CD4-positive, alpha-beta T cell treated with Interleukin-4 for 1 hour (primary cell): ENCODE measurements at regions not wholly inside any gene's neighbourhood (a gene's known extent, or its start where the extent isn't known, plus 50 kb on each side); places are given as distances from the start of the nearest gene placed in this dataset.
"Not testable (repeated sequence)": the region's sequence is repeated elsewhere in the genome, so short reads cannot be mapped to it uniquely, and the experiment has no call there.

Experiments
- DNase-seq, 2 donors: peaks; one replicate each; pipeline ENCODE4 v3.0.0-alpha.2; 2020 to 2022

- DNase-seq: no peak
These were observed 182.6 kb upstream of the ZNF608 start for GRCh38 chr5:124929000-124929399.

- DNase-seq: no peak
These were observed 186.6 kb upstream of the ZNF608 start for GRCh38 chr5:124932791-124933600.

GRCh38 chr5:124935065-124935464 is 188.6 kb upstream of the ZNF608 start:
- DNase-seq: peak; percentile 13 to 66

GRCh38 chr5:124936626-124936933 is 190.1 kb upstream of the ZNF608 start:
- no peak for DNase-seq

GRCh38 chr5:124941051-124942049 is 194.9 kb upstream of the ZNF608 start:
- DNase-seq: no peak

GRCh38 chr5:124948062-124948753 is 201.8 kb upstream of the ZNF608 start:
- DNase-seq: no peak

GRCh38 chr5:124948754-124949275 is 202.4 kb upstream of the ZNF608 start:
- DNase-seq: no peak

- DNase-seq: no peak
These were observed 203.4 kb upstream of the ZNF608 start for GRCh38 chr5:124949862-124950261.

- no peak for DNase-seq
These were observed 204.7 kb upstream of the ZNF608 start for GRCh38 chr5:124951105-124951504.

- peak; percentile 10 to 30 for DNase-seq
These were observed 205.2 kb upstream of the ZNF608 start for GRCh38 chr5:124951661-124952060.

- peak in 1 of 2 donors; percentile 15 for DNase-seq
These were observed 205.6 kb upstream of the ZNF608 start for GRCh38 chr5:124952079-124952478.

GRCh38 chr5:124952566-124952965 is 206.1 kb upstream of the ZNF608 start:
- DNase-seq: no peak

- no peak for DNase-seq
These were observed 208.3 kb upstream of the ZNF608 start for GRCh38 chr5:124954784-124955183.

GRCh38 chr5:124956471-124957029 is 210.1 kb upstream of the ZNF608 start:
- DNase-seq: no peak

GRCh38 chr5:124957063-124957462 is 210.6 kb upstream of the ZNF608 start:
- DNase-seq: no peak

- no peak for DNase-seq
These were observed 213.8 kb upstream of the ZNF608 start for GRCh38 chr5:124960266-124960665.

GRCh38 chr5:124961521-124961920 is 215.1 kb upstream of the ZNF608 start:
- no peak for DNase-seq

- no peak for DNase-seq
These were observed 215.7 kb upstream of the ZNF608 start for GRCh38 chr5:124962111-124962510.

GRCh38 chr5:124962735-124963134 is 216.3 kb upstream of the ZNF608 start:
- no peak for DNase-seq

- DNase-seq: no peak
These were observed 216.9 kb upstream of the ZNF608 start for GRCh38 chr5:124963236-124963919.

- DNase-seq: not testable (repeated sequence)
These were observed 220.3 kb upstream of the ZNF608 start for GRCh38 chr5:124966741-124967140.

- DNase-seq: not testable (repeated sequence)
These were observed 223.9 kb upstream of the ZNF608 start for GRCh38 chr5:124970381-124970780.
